Vagina (tissue), 2 donors: ENCODE measurements at regions not wholly inside any gene's neighbourhood (a gene's known extent, or its start where the extent isn't known, plus 50 kb on each side); places are given as distances from the start of the nearest gene placed in this dataset.

ENCODE experiments used
- DNase-seq, 2 donors: peaks; one replicate each; pipeline ENCODE4 v3.0.0-alpha.2; 2017; ENCODE audit errors: extremely low spot score in 2 of 2
- H3K27ac ChIP-seq: fragments of 200-600 bp; sonication (generic); one replicate; pipeline ENCODE4 v1.5.1; 2019
- H3K27me3 ChIP-seq: fragments of 200-600 bp; sonication (generic); one replicate; pipeline ENCODE4 v1.5.1; 2019
- H3K36me3 ChIP-seq, 2 donors: fragments of 200-600 bp; sonication (generic); one replicate each; pipeline ENCODE4 v1.5.1; 2017 to 2019
- H3K4me1 ChIP-seq: fragments of 200-600 bp; sonication (generic); one replicate; pipeline ENCODE4 v1.5.1; 2019
- H3K4me3 ChIP-seq, 2 donors: fragments of 200-600 bp; sonication (generic); 1 replicate in 1 of 2; 2 replicates in 1 of 2; pipeline ENCODE4 v1.5.1; 2016 to 2019
- H3K9me3 ChIP-seq: fragments of 200-600 bp; sonication (generic); one replicate; pipeline ENCODE4 v1.5.1; 2019
- CTCF ChIP-seq, 3 experiments: fragments of 450-650 bp in 2 of 3; fragments of 200-600 bp in 1 of 3; sonication (generic) in 1 of 3; IDR thresholded peaks; one replicate each; pipeline ENCODE4 v1.5.1; 2017 to 2019; ENCODE audit warnings: antibody characterized with exemption in 3 of 3, mild to moderate bottlenecking in 2 of 3, moderate library complexity in 2 of 3
- POLR2A ChIP-seq, 2 donors: fragments of 450-650 bp; IDR thresholded peaks; one replicate each; pipeline ENCODE4 v1.6.1; 2017; ENCODE audit warnings: antibody characterized with exemption in 2 of 2, mild to moderate bottlenecking in 2 of 2, moderate library complexity in 2 of 2
- POLR2AphosphoS5 ChIP-seq, 2 donors: sonication (generic); formaldehyde crosslinking; IDR thresholded peaks; one replicate each; pipeline ENCODE4 v1.9.0; 2017; ENCODE audit warnings: antibody characterized with exemption in 2 of 2, mild to moderate bottlenecking in 2 of 2, low read depth in 1 of 2; ENCODE audit not compliant: insufficient read depth in 1 of 2
- intact Hi-C: fragments of 100-400 bp; cut with DNase I; formaldehyde crosslinking; loops from one replicate; pipeline ENCODE4 v1.15.1; 2023

GRCh38 chr11:26777372-26777808 is 55.5 kb upstream of the SLC5A12 start:
- TF ChIP-seq POLR2AphosphoS5 (IDR thresholded peaks at IDR 0.05; ENCODE audit: insufficient read depth in 1 of 2, low read depth in 1 of 2) (no peak), CTCF (IDR thresholded peaks at IDR 0.05) (no peak), POLR2A (IDR thresholded peaks at IDR 0.05) (no peak)
- Histone ChIP-seq H3K27me3 (no peaks in the 10 kb centered on the region), H3K36me3 (no peaks in the 10 kb centered on the region), H3K4me3 (no peak overlapping the region), H3K4me1 (peaks cover 23% of the 10 kb centered on the region), H3K27ac (no peak overlapping the region), H3K9me3 (no peaks in the 10 kb centered on the region)
- DNase-seq, result no peak
- intact Hi-C loops, result no loop called here

GRCh38 chr11:26778000-26778757 is 56.3 kb upstream of the SLC5A12 start:
- intact Hi-C loops, result no loop called here

GRCh38 chr11:26779074-26779865 is 57.4 kb upstream of the SLC5A12 start:
- DNase-seq, result no peak
- intact Hi-C loops, result no loop called here
- Histone ChIP-seq H3K27ac (no peak overlapping the region), H3K4me3 (no peak overlapping the region), H3K27me3 (no peaks in the 10 kb centered on the region), H3K36me3 (no peaks in the 10 kb centered on the region), H3K9me3 (no peaks in the 10 kb centered on the region), H3K4me1 (peaks cover 23% of the 10 kb centered on the region)
- no peak for TF ChIP-seq POLR2AphosphoS5 (IDR thresholded peaks at IDR 0.05; ENCODE audit: insufficient read depth in 1 of 2, low read depth in 1 of 2)
- no peak for TF ChIP-seq POLR2A (IDR thresholded peaks at IDR 0.05)
- TF ChIP-seq CTCF (IDR thresholded peaks at IDR 0.05), result no peak

More at GRCh38 chr11:26778000-26778757, 56.3 kb upstream of the SLC5A12 start:
- Histone ChIP-seq H3K36me3 (no peaks in the 10 kb centered on the region), H3K4me1 (peaks cover 23% of the 10 kb centered on the region), H3K27ac (no peak overlapping the region), H3K4me3 (no peak overlapping the region), H3K27me3 (no peaks in the 10 kb centered on the region), H3K9me3 (no peaks in the 10 kb centered on the region)
- DNase-seq, result no peak
- TF ChIP-seq CTCF (IDR thresholded peaks at IDR 0.05) (no peak), POLR2AphosphoS5 (IDR thresholded peaks at IDR 0.05; ENCODE audit: insufficient read depth in 1 of 2, low read depth in 1 of 2) (peak in 1 of 2 donors; percentile 14)

DNA sequence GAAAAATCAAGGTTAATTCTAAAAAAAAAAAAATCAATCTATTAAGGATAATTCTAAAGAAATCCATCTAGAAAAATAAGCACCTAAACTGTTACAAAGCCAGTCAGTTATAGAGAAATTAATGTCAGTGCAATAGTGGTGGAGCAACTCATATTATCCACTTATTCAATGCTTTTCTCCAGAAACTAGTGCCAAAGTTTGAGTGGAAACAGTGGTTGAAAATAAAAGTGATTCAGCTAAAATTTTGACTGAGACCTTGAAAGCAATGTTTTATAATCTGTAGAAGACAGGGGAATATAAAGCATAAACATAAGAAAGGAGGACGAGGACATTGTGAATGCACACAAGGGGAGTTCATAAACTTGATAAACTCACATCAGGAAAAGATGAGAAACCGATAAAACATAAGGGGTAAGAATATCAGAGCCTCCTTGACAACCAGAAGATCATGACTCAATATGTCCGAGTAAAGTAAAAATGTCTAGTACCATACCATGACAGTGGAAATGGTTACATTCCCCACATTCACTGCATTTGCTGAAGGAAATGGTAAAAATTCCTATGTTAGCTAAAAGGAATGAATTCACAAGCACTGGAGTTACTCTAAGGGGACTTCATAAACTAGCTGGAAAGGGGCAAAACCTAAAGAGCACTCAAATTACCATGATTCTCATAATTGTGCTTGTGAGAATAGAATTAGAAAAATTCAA is 58.7 kb upstream of the SLC5A12 start:
- Histone ChIP-seq H3K27ac (no peak overlapping the region), H3K9me3 (no peaks in the 10 kb centered on the region), H3K4me3 (no peak overlapping the region), H3K27me3 (no peaks in the 10 kb centered on the region), H3K36me3 (no peaks in the 10 kb centered on the region), H3K4me1 (peaks cover 23% of the 10 kb centered on the region)
- TF ChIP-seq CTCF (IDR thresholded peaks at IDR 0.05) (no peak), POLR2AphosphoS5 (IDR thresholded peaks at IDR 0.05; ENCODE audit: insufficient read depth in 1 of 2, low read depth in 1 of 2) (no peak), POLR2A (IDR thresholded peaks at IDR 0.05) (no peak)
- intact Hi-C loops, result no loop called here
- no peak for DNase-seq
